ENCODE measurements at regions not wholly inside any gene's neighbourhood (a gene's known extent, or its start where the extent isn't known, plus 50 kb on each side); places are given as distances from the start of the nearest gene placed in this dataset.

GRCh38 chr3:67297715-67298475 lies 299.8 kb downstream of the KBTBD8 start:
- 92 to 100% (median 96%) methylated on average over 4 of the region's 4 CpGs for WGBS, 5 donors
- Histone ChIP-seq H3K9me3 (no peaks in the 10 kb centered on the region), H3K4me3 (no peak overlapping the region), H3K27ac (no peak overlapping the region), H3K36me3 (no peaks in the 10 kb centered on the region), H3K27me3 (replicated peaks in 1 of 7) (no peaks in the 10 kb centered on the region), H3K4me1 (no peaks in the 10 kb centered on the region)
- no peak for DNase-seq
- intact Hi-C loops (cut with DNase I; ENCODE audit: low total_unique reads): no loop called here
- TF ChIP-seq POLR2A (IDR thresholded peaks at IDR 0.05) (no peak), CTCF (IDR thresholded peaks at IDR 0.05 in 8 of 11, conservative IDR thresholded peaks at IDR 0.05 in 3 of 11) (no peak)

DNA sequence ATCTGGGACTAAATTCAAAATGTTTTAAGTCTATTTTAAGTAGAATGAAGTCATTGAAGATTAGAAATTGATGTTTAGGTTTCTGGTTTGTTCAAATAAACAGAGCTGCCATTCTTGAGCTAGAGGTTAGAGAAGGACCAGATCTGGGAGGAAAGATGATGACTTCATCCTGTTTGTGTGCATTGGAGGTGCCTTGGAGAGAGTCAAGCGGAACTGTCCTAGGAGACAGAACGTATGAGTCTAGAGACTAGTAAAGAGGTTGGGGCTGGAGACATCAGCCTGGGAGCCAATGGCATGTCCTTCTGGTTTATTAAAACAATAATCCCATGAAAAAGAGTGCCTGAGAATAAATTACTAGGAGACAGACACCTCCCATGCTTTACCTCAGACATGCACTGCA lies 303.4 kb downstream of the KBTBD8 start:
- intact Hi-C loops (cut with DNase I; ENCODE audit: low total_unique reads): no loop called here
- WGBS, 5 donors: 56 to 88% (median 81%) methylated on average over 2 of the region's 2 CpGs
- no peak overlapping the region for H3K4me3 ChIP-seq

GRCh38 chr3:67302489-67302888 lies 304.4 kb downstream of the KBTBD8 start:
- TF ChIP-seq POLR2A (IDR thresholded peaks at IDR 0.05) (no peak), POLR2AphosphoS5 (IDR thresholded peaks at IDR 0.05) (no peak), CTCF (IDR thresholded peaks at IDR 0.05 in 8 of 11, conservative IDR thresholded peaks at IDR 0.05 in 3 of 11) (no peak)
- Histone ChIP-seq H3K4me3 (no peak overlapping the region), H3K9me3 (peaks cover 0 to 5% (median 0%) of the 10 kb centered on the region in 8 donors), H3K4me1 (no peaks in the 10 kb centered on the region), H3K27me3 (replicated peaks in 1 of 7) (no peaks in the 10 kb centered on the region), H3K36me3 (no peaks in the 10 kb centered on the region), H3K27ac (no peak overlapping the region)
- no peak for DNase-seq
- 84 to 92% (median 88%) methylated on average over 4 of the region's 4 CpGs for WGBS, 5 donors
- intact Hi-C loops (cut with DNase I; ENCODE audit: low total_unique reads): no loop called here

More for the DNA sequence above, 303.4 kb downstream of the KBTBD8 start:
- Histone ChIP-seq H3K27ac (no peak overlapping the region), H3K9me3 (no peaks in the 10 kb centered on the region), H3K27me3 (replicated peaks in 1 of 7) (no peaks in the 10 kb centered on the region), H3K36me3 (no peaks in the 10 kb centered on the region), H3K4me1 (no peaks in the 10 kb centered on the region)
- DNase-seq: no peak
- TF ChIP-seq POLR2A (IDR thresholded peaks at IDR 0.05): no peak
- no peak for TF ChIP-seq POLR2AphosphoS5 (IDR thresholded peaks at IDR 0.05)
- no peak for TF ChIP-seq CTCF (IDR thresholded peaks at IDR 0.05 in 8 of 11, conservative IDR thresholded peaks at IDR 0.05 in 3 of 11)

GRCh38 chr3:67305160-67305559 lies 307.1 kb downstream of the KBTBD8 start:
- TF ChIP-seq POLR2AphosphoS5 (IDR thresholded peaks at IDR 0.05): no peak
- TF ChIP-seq CTCF (IDR thresholded peaks at IDR 0.05 in 8 of 11, conservative IDR thresholded peaks at IDR 0.05 in 3 of 11): no peak
- TF ChIP-seq POLR2A (IDR thresholded peaks at IDR 0.05): no peak
- Histone ChIP-seq H3K27ac (no peak overlapping the region), H3K4me1 (no peaks in the 10 kb centered on the region), H3K9me3 (peaks cover 0 to 5% (median 0%) of the 10 kb centered on the region in 8 donors), H3K27me3 (replicated peaks in 1 of 7) (no peaks in the 10 kb centered on the region), H3K36me3 (no peaks in the 10 kb centered on the region), H3K4me3 (no peak overlapping the region)
- DNase-seq: no peak
- WGBS, 5 donors: 73 to 81% (median 80%) methylated on average over 2 of the region's 2 CpGs
- intact Hi-C loops (cut with DNase I; ENCODE audit: low total_unique reads): no loop called here
